GM10266 (cell line): ENCODE measurements at regions not wholly inside any gene's neighbourhood (a gene's known extent, or its start where the extent isn't known, plus 50 kb on each side); places are given as distances from the start of the nearest gene placed in this dataset.

Experiments
- DNase-seq: peaks from one replicate; pipeline ENCODE4 v3.0.0; 2012; ENCODE audit errors: extremely low spot score
- TF ChIP-seq, protein P1 (sequence below): IDR thresholded peaks from 2 replicates; pipeline ENCODE4 v1.5.1; 2012; ENCODE audit warnings: mild to moderate bottlenecking, low read depth; ENCODE audit not compliant: control insufficient read depth, insufficient read depth; ENCODE audit errors: missing control alignments

- no peak for DNase-seq
- TF ChIP-seq, protein P1, sequence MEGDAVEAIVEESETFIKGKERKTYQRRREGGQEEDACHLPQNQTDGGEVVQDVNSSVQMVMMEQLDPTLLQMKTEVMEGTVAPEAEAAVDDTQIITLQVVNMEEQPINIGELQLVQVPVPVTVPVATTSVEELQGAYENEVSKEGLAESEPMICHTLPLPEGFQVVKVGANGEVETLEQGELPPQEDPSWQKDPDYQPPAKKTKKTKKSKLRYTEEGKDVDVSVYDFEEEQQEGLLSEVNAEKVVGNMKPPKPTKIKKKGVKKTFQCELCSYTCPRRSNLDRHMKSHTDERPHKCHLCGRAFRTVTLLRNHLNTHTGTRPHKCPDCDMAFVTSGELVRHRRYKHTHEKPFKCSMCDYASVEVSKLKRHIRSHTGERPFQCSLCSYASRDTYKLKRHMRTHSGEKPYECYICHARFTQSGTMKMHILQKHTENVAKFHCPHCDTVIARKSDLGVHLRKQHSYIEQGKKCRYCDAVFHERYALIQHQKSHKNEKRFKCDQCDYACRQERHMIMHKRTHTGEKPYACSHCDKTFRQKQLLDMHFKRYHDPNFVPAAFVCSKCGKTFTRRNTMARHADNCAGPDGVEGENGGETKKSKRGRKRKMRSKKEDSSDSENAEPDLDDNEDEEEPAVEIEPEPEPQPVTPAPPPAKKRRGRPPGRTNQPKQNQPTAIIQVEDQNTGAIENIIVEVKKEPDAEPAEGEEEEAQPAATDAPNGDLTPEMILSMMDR: no peak
These were observed 50.6 kb upstream of the SLC45A1 start for GRCh38 chr1:8267307-8267706.

DNA sequence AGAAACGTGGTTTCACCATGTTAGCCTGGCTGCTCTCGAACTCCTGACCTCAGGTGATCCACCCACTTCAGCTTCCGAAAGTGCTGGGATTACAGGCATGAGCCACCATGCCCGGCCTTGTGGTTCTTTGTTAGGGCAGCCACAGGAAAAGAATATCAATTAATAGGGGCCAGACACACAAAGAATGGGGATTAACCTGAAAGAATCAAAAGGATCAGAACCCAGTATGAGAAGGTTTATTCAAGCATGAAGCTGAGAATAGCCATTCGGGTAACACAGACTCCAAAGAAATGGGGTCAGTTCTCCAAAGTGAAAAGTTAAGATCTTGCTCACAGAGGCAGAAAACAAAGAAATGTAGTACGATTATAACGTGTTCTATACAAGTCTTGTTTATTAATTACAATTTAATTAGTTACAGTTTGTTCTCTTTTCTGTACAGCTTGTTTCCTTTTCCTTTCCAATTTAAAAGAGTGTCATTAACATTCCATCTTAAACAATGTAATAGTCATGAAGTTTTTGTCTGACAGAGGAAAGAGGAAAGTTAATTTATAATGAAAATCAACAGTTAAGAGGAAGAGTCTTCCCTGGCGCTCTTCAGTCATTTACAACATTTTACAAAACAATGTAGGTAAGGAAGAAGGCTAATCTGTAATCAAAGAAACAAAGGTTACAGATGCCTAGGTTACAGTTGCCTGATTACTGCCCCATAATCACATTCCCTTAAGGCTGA, 51.3 kb upstream of the SLC45A1 start:
- DNase-seq: no peak
- TF ChIP-seq, protein P1: no peak

DNA sequence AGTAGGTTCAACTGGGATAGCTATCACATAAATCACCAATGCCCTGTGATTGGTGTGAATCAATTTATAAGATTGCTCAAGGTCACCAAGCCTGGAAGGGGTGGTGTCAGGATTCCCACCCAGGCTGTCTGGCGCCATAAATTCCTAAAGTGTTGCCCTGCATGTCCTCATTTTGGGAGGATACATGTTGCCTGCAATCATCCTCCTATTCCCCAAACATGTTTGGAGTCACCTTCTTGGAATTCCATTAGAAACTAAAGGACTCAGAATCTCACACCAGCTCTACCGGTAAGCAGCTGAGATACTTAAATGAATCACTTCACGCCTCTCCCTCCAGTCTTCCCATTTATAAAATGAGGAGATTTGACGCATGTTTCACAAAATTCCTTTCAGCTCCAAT, 54.1 kb upstream of the SLC45A1 start:
- no peak for DNase-seq
- TF ChIP-seq, protein P1: no peak

GRCh38 chr1:8261398-8261762, 56.5 kb upstream of the SLC45A1 start:
- TF ChIP-seq, protein P1: no peak
- no peak for DNase-seq

- no peak for DNase-seq
- TF ChIP-seq, protein P1: no peak
These were observed 58.2 kb upstream of the SLC45A1 start for GRCh38 chr1:8259498-8260290.

DNA sequence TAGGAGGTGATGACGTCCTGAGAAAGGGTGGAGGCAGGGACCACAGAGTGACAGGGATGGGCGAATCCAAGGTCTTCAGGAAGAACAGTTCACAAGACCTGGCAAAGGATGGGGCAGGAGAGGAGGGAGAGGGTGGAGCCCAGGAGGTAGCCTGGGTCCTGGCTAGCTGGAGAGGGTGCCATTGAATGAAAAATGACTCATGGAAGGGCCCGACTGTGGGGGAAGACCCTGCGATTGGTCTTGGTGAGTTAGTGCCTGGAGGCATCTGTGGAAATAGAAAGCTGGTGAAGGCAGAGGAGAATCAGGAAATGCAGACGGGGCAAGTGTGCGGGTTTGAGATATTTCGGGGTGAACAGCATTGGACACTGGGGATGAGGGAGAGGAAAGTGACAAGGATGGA, 60.3 kb upstream of the SLC45A1 start:
- DNase-seq: no peak
- TF ChIP-seq, protein P1: no peak

DNA sequence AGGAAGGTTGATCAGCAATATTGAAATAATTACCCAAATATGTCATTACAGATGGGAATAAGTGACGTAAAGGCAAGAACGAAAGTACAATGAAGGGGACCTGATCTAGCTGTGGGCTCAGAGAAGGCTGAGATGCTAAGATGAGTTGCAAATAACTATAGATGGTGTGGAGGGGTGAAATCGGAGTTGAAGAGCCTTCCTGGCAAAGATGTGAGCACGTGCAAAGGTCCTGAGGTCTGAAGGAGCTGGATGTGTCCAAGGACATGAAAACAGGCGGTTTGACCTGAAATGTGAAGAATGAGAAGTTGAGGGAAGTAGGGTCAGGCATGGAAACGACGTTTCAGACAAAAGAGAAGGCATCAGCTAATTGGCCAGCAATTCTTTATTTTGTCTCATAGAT, 61.6 kb upstream of the SLC45A1 start:
- TF ChIP-seq, protein P1: no peak
- no peak for DNase-seq
